ENCODE measurements at regions not wholly inside any gene's neighbourhood (a gene's known extent, or its start where the extent isn't known, plus 50 kb on each side); places are given as distances from the start of the nearest gene placed in this dataset.
"Not testable (repeated sequence)": the region's sequence is repeated elsewhere in the genome, so short reads cannot be mapped to it uniquely, and the experiment has no call there.

DNA sequence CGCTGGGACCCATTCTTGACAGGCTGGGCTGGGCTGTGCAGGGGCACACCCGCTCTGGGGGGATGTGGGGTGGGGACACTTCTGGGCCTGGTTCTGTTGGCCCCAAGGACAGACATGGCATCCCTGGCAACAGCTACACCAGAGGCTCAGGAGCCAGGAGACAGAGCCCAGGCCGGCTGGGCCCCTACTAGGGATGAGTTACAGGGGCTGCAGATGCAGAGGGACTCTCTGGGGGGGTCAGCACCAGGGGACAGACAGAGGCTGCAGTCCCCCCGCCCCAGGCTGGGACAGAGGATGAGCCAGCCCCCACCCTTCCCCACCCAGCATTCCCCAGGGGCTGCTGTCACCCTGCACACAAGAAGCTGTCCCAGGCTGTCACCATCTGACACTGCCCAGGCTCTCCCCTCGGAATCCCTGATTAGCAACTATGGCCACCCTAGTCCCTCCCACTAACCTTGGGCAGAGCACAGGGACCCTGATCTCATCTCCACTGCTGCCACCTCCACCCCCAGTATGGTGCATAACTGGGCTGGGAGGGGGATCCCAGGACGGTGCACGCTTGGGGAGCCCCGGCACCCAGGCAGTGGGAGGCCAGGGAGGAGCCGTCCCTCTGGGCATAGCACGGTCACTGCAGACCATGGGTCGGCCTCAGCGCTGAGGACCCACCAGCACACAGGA is 67.5 kb upstream of the TUBA3E start:
- not testable (repeated sequence) for H3K9me3 ChIP-seq (ENCODE audit: control insufficient read depth, insufficient read depth, low read length); H3K27ac ChIP-seq (ENCODE audit: low read depth, low read length); H3K36me3 ChIP-seq (ENCODE audit: control insufficient read depth, insufficient read depth, low read length); H3K4me1 ChIP-seq (ENCODE audit: control insufficient read depth, insufficient read depth, low read length); DNase-seq (ENCODE audit: low read depth in 4 of 6, low spot score in 6 of 6); H3K4me3 ChIP-seq (ENCODE audit: low read depth, low read length); H3K27me3 ChIP-seq (ENCODE audit: control insufficient read depth, insufficient read depth, low read length)
- 97% methylated on average over 8 of the region's 12 CpGs for WGBS (ENCODE audit: insufficient coverage)

- peaks cover 11% of the 10 kb centered on the region for H3K4me1 ChIP-seq (ENCODE audit: control insufficient read depth, insufficient read depth, low read length)
- not testable (repeated sequence) for H3K36me3 ChIP-seq (ENCODE audit: control insufficient read depth, insufficient read depth, low read length); H3K27me3 ChIP-seq (ENCODE audit: control insufficient read depth, insufficient read depth, low read length); H3K4me3 ChIP-seq (ENCODE audit: low read depth, low read length); DNase-seq (ENCODE audit: low read depth in 4 of 6, low spot score in 6 of 6); H3K9me3 ChIP-seq (ENCODE audit: control insufficient read depth, insufficient read depth, low read length); H3K27ac ChIP-seq (ENCODE audit: low read depth, low read length)
- 97% methylated on average over 9 of the region's 9 CpGs for WGBS (ENCODE audit: insufficient coverage)
These were observed 66.7 kb upstream of the TUBA3E start for GRCh38 chr2:130264901-130265320.

DNA sequence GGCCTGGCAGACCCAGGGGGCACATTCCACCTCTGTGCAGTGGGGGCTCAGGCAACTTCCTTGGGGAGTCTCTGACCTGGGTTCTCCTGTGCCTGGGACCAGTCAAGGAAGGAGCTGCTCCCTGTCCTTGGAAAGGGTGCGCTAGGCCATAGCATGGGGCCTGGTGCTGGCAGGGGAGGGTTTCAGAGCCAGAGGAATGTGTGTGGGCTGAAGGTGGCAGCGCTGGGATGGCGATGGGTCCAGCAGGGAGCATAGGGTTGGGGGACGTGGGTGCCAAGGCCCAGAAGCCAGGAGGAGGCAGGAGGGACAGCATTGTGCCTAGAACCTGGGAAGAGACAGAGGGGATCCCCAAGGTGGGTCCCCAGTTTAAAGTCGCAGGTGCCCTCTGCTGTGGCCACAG is 66.3 kb upstream of the TUBA3E start:
- Histone ChIP-seq H3K36me3 (ENCODE audit: control insufficient read depth, insufficient read depth, low read length) (no peaks in the 10 kb centered on the region), H3K4me3 (ENCODE audit: low read depth, low read length) (no peak overlapping the region), H3K9me3 (ENCODE audit: control insufficient read depth, insufficient read depth, low read length) (no peaks in the 10 kb centered on the region), H3K27ac (ENCODE audit: low read depth, low read length) (no peak overlapping the region), H3K27me3 (ENCODE audit: control insufficient read depth, insufficient read depth, low read length) (no peaks in the 10 kb centered on the region), H3K4me1 (ENCODE audit: control insufficient read depth, insufficient read depth, low read length) (peaks cover 11% of the 10 kb centered on the region)
- DNase-seq (ENCODE audit: low read depth in 4 of 6, low spot score in 6 of 6): no peak
- WGBS (ENCODE audit: insufficient coverage): 81% methylated on average over 5 of the region's 5 CpGs

DNA sequence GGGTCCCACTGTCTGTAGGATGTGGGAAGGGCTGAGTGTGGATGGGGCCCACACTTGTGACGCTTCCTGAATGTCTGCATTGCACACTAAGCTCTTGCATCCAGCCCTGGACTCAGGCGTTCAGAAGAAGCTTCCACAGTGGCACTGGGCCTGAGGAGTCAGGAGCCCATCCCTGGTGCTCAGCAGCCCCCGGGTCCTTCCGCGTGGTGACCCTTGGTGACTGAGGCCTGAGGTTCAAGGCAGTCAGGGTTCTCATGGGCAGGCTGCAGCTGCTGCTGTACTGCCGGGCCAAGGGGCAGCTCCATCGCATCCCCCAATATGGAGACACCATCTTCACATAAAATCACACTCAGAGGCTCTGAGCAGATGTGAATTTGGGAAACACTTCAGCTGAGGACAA is 65.8 kb upstream of the TUBA3E start:
- 85% methylated on average over 7 of the region's 7 CpGs for WGBS (ENCODE audit: insufficient coverage)

GRCh38 chr2:130263606-130264005 is 65.4 kb upstream of the TUBA3E start:
- no peaks in the 10 kb centered on the region for H3K9me3 ChIP-seq (ENCODE audit: control insufficient read depth, insufficient read depth, low read length)
- DNase-seq (ENCODE audit: low read depth in 4 of 6, low spot score in 6 of 6): no peak
- H3K4me3 ChIP-seq (ENCODE audit: low read depth, low read length): no peak overlapping the region
- H3K27ac ChIP-seq (ENCODE audit: low read depth, low read length): no peak overlapping the region
- WGBS (ENCODE audit: insufficient coverage): 77% methylated on average over 7 of the region's 7 CpGs
- H3K36me3 ChIP-seq (ENCODE audit: control insufficient read depth, insufficient read depth, low read length): no peaks in the 10 kb centered on the region
- H3K4me1 ChIP-seq (ENCODE audit: control insufficient read depth, insufficient read depth, low read length): peaks cover 11% of the 10 kb centered on the region
- H3K27me3 ChIP-seq (ENCODE audit: control insufficient read depth, insufficient read depth, low read length): no peaks in the 10 kb centered on the region

More for the DNA sequence above, 65.8 kb upstream of the TUBA3E start:
- Histone ChIP-seq H3K27me3 (ENCODE audit: control insufficient read depth, insufficient read depth, low read length) (no peaks in the 10 kb centered on the region), H3K9me3 (ENCODE audit: control insufficient read depth, insufficient read depth, low read length) (no peaks in the 10 kb centered on the region), H3K4me1 (ENCODE audit: control insufficient read depth, insufficient read depth, low read length) (peaks cover 11% of the 10 kb centered on the region), H3K27ac (ENCODE audit: low read depth, low read length) (no peak overlapping the region), H3K36me3 (ENCODE audit: control insufficient read depth, insufficient read depth, low read length) (no peaks in the 10 kb centered on the region), H3K4me3 (ENCODE audit: low read depth, low read length) (no peak overlapping the region)
- DNase-seq (ENCODE audit: low read depth in 4 of 6, low spot score in 6 of 6): no peak

- H3K27me3 ChIP-seq (ENCODE audit: control insufficient read depth, insufficient read depth, low read length): no peaks in the 10 kb centered on the region
- H3K4me1 ChIP-seq (ENCODE audit: control insufficient read depth, insufficient read depth, low read length): peaks cover 11% of the 10 kb centered on the region
- H3K36me3 ChIP-seq (ENCODE audit: control insufficient read depth, insufficient read depth, low read length): no peaks in the 10 kb centered on the region
- no peak overlapping the region for H3K4me3 ChIP-seq (ENCODE audit: low read depth, low read length)
- no peak overlapping the region for H3K27ac ChIP-seq (ENCODE audit: low read depth, low read length)
- whole genome bisulfite sequencing (ENCODE audit: insufficient coverage): 66% methylated on average over 9 of the region's 11 CpGs
- no peaks in the 10 kb centered on the region for H3K9me3 ChIP-seq (ENCODE audit: control insufficient read depth, insufficient read depth, low read length)
- peak in 1 of 6 donors; percentile 8 for DNase-seq (ENCODE audit: low read depth in 4 of 6, low spot score in 6 of 6)
These were observed 63.9 kb upstream of the TUBA3E start for GRCh38 chr2:130261970-130262760.

GRCh38 chr2:130261099-130261498 is 62.9 kb upstream of the TUBA3E start:
- H3K27me3 ChIP-seq (ENCODE audit: control insufficient read depth, insufficient read depth, low read length): no peaks in the 10 kb centered on the region
- WGBS (ENCODE audit: insufficient coverage): 96% methylated on average over 5 of the region's 10 CpGs
- DNase-seq (ENCODE audit: low read depth in 4 of 6, low spot score in 6 of 6): no peak
- H3K4me1 ChIP-seq (ENCODE audit: control insufficient read depth, insufficient read depth, low read length): peaks cover 11% of the 10 kb centered on the region
- H3K36me3 ChIP-seq (ENCODE audit: control insufficient read depth, insufficient read depth, low read length): no peaks in the 10 kb centered on the region
- no peak overlapping the region for H3K4me3 ChIP-seq (ENCODE audit: low read depth, low read length)
- no peak overlapping the region for H3K27ac ChIP-seq (ENCODE audit: low read depth, low read length)
- no peaks in the 10 kb centered on the region for H3K9me3 ChIP-seq (ENCODE audit: control insufficient read depth, insufficient read depth, low read length)

GRCh38 chr2:130259594-130259993 is 61.4 kb upstream of the TUBA3E start:
- Histone ChIP-seq H3K27me3 (ENCODE audit: control insufficient read depth, insufficient read depth, low read length) (no peaks in the 10 kb centered on the region), H3K9me3 (ENCODE audit: control insufficient read depth, insufficient read depth, low read length) (no peaks in the 10 kb centered on the region), H3K4me3 (ENCODE audit: low read depth, low read length) (no peak overlapping the region), H3K4me1 (ENCODE audit: control insufficient read depth, insufficient read depth, low read length) (peaks cover 11% of the 10 kb centered on the region), H3K36me3 (ENCODE audit: control insufficient read depth, insufficient read depth, low read length) (no peaks in the 10 kb centered on the region), H3K27ac (ENCODE audit: low read depth, low read length) (no peak overlapping the region)
- 17% methylated on average over 2 of the region's 4 CpGs for WGBS (ENCODE audit: insufficient coverage)
- peak in 2 of 6 donors; percentile 4 to 51 for DNase-seq (ENCODE audit: low read depth in 4 of 6, low spot score in 6 of 6)

DNA sequence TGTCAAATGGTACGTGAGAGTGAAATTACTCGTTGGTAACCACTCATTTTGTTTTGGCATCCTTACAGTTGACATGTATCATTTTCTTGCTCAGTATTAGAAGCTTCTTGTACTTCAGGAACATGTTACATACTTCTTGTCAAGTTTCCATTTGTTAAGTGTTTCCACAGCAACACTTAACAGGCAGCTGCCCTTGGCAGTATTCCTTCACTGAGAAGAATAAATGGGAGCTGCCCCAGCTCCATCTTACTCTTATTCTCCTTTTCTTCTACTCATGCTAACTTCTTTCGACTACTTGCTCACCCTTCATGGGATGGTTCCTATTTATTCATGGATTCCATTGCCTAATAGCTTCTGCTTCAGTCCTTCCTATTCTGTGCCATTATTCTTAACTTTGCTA is 60.1 kb upstream of the TUBA3E start:
- 32% methylated on average over 2 of the region's 3 CpGs for WGBS (ENCODE audit: insufficient coverage)
- DNase-seq (ENCODE audit: low read depth in 4 of 6, low spot score in 6 of 6): peak in 4 of 6 donors; percentile 24 to 66 (median 43)
- H3K27ac ChIP-seq (ENCODE audit: low read depth, low read length): no peak overlapping the region
- no peaks in the 10 kb centered on the region for H3K27me3 ChIP-seq (ENCODE audit: control insufficient read depth, insufficient read depth, low read length)
- no peak overlapping the region for H3K4me3 ChIP-seq (ENCODE audit: low read depth, low read length)
- H3K9me3 ChIP-seq (ENCODE audit: control insufficient read depth, insufficient read depth, low read length): no peaks in the 10 kb centered on the region
- H3K36me3 ChIP-seq (ENCODE audit: control insufficient read depth, insufficient read depth, low read length): no peaks in the 10 kb centered on the region
- peaks cover 12% of the 10 kb centered on the region for H3K4me1 ChIP-seq (ENCODE audit: control insufficient read depth, insufficient read depth, low read length)
